GM23338 (cell line): ENCODE measurements at regions not wholly inside any gene's neighbourhood (a gene's known extent, or its start where the extent isn't known, plus 50 kb on each side); places are given as distances from the start of the nearest gene placed in this dataset.

ENCODE experiments used
- ATAC-seq: fragments of 200-7000 bp; cut with Tn5 transposase; 3 replicates; pipeline ENCODE4 v1.9.1; 2020
- DNase-seq: peaks from one replicate; pipeline ENCODE4 v3.0.0-alpha.2; 2015; ENCODE audit warnings: low spot score
- H2AFZ ChIP-seq: fragments of 200-600 bp; sonication (generic); 2 replicates; pipeline ENCODE4 v1.8.0; 2016; ENCODE audit warnings: antibody characterized with exemption, mild to moderate bottlenecking, moderate library complexity
- H3F3A ChIP-seq: fragments of 200-600 bp; sonication (generic); replicated peaks from 2 replicates; pipeline ENCODE4 v1.8.0; 2017; ENCODE audit warnings: antibody characterized with exemption, mixed run types, low read depth
- H3K27ac ChIP-seq: fragments of 200-600 bp; sonication (generic); 2 replicates; pipeline ENCODE4 v1.6.1; 2016; ENCODE audit warnings: low read depth
- H3K27me3 ChIP-seq: fragments of 200-600 bp; sonication (generic); 2 replicates; pipeline ENCODE4 v1.8.0; 2016; ENCODE audit warnings: mild to moderate bottlenecking, mixed run types, moderate library complexity; ENCODE audit not compliant: insufficient read depth
- H3K36me3 ChIP-seq: fragments of 200-600 bp; sonication (generic); 2 replicates; pipeline ENCODE4 v1.8.0; 2016; ENCODE audit warnings: mild to moderate bottlenecking; ENCODE audit not compliant: insufficient read depth
- H3K4me1 ChIP-seq: fragments of 200-600 bp; sonication (generic); 2 replicates; pipeline ENCODE4 v1.8.0; 2016; ENCODE audit warnings: mild to moderate bottlenecking, moderate library complexity; ENCODE audit not compliant: insufficient read depth
- H3K4me2 ChIP-seq: fragments of 200-600 bp; sonication (generic); 2 replicates; pipeline ENCODE4 v1.7.1; 2017; ENCODE audit warnings: mixed run types
- H3K4me3 ChIP-seq: fragments of 200-600 bp; sonication (generic); 2 replicates; pipeline ENCODE4 v1.6.1; 2016; ENCODE audit warnings: mixed run types
- H3K79me2 ChIP-seq: fragments of 200-600 bp; sonication (generic); replicated peaks from 2 replicates; pipeline ENCODE4 v1.8.0; 2017; ENCODE audit warnings: mild to moderate bottlenecking; ENCODE audit not compliant: insufficient read depth
- H3K9me2 ChIP-seq: fragments of 200-600 bp; sonication (generic); 2 replicates; pipeline ENCODE4 v1.8.0; 2017; ENCODE audit not compliant: insufficient read depth
- H4K20me1 ChIP-seq: fragments of 200-600 bp; sonication (generic); replicated peaks from 2 replicates; pipeline ENCODE4 v1.8.0; 2017; ENCODE audit warnings: mild to moderate bottlenecking; ENCODE audit not compliant: insufficient read depth
- H3K27ac Mint-ChIP-seq: 2 replicates; pipeline ENCODE4 v1.8.0; 2020; ENCODE audit warnings: inconsistent platforms, mild to moderate bottlenecking, moderate library complexity, mixed read lengths
- H3K27me3 Mint-ChIP-seq: 3 replicates; pipeline ENCODE4 v1.8.0; 2022; ENCODE audit warnings: low read depth, mild to moderate bottlenecking, moderate library complexity, mixed read lengths, inconsistent platforms; ENCODE audit not compliant: insufficient read depth, poor library complexity
- H3K36me3 Mint-ChIP-seq: 3 replicates; pipeline ENCODE4 v1.8.0; 2021; ENCODE audit warnings: low read depth, mild to moderate bottlenecking, inconsistent platforms, moderate library complexity, mixed read lengths
- H3K4me1 Mint-ChIP-seq: 3 replicates; pipeline ENCODE4 v1.8.0; 2020; ENCODE audit warnings: mild to moderate bottlenecking, inconsistent platforms, mixed read lengths
- H3K4me3 Mint-ChIP-seq: 3 replicates; pipeline ENCODE4 v1.8.0; 2021; ENCODE audit warnings: moderate library complexity, mild to moderate bottlenecking, inconsistent platforms, mixed read lengths
- H3K9me3 Mint-ChIP-seq: 3 replicates; pipeline ENCODE4 v1.8.0; 2020; ENCODE audit warnings: moderate library complexity, mild to moderate bottlenecking, inconsistent platforms, mixed read lengths
- CREB1 ChIP-seq: fragments of 250-450 bp; sonication (Bioruptor Pico); IDR thresholded peaks from 2 replicates; pipeline ENCODE4 v1.5.0; 2020; ENCODE audit warnings: low read depth, mild to moderate bottlenecking, moderate library complexity
- CTCF ChIP-seq, 2 experiments: fragments of 200-600 bp in 1 of 2; sonication (generic) in 1 of 2; conservative IDR thresholded peaks; 2 replicates each; pipeline versions ENCODE4 v1.5.1 to v1.6.1; 2016 to 2017; ENCODE audit warnings: antibody characterized with exemption in 2 of 2, low read depth in 2 of 2, mild to moderate bottlenecking in 2 of 2, moderate library complexity in 1 of 2
- ETS1 ChIP-seq: IDR thresholded peaks from 2 replicates; pipeline ENCODE4 v1.6.1; 2016; ENCODE audit warnings: antibody characterized with exemption
- EZH2 ChIP-seq: fragments of 200-600 bp; sonication (generic); IDR thresholded peaks from one replicate; pipeline ENCODE4 v1.8.0; 2017; ENCODE audit warnings: antibody characterized with exemption, mild to moderate bottlenecking, low read depth; ENCODE audit not compliant: unreplicated experiment
- EZH2phosphoT487 ChIP-seq: fragments of 200-600 bp; sonication (generic); IDR thresholded peaks from one replicate; pipeline ENCODE4 v1.8.1; 2018; ENCODE audit warnings: antibody characterized with exemption; ENCODE audit not compliant: unreplicated experiment
- JUNB ChIP-seq: IDR thresholded peaks from one replicate; pipeline ENCODE4 v1.6.1; 2016; ENCODE audit warnings: antibody characterized with exemption; ENCODE audit not compliant: unreplicated experiment
- NANOG ChIP-seq: IDR thresholded peaks from 2 replicates; pipeline ENCODE4 v1.6.1; 2016; ENCODE audit warnings: antibody characterized with exemption, borderline replicate concordance
- POLR2AphosphoS5 ChIP-seq: IDR thresholded peaks from 2 replicates; pipeline ENCODE4 v1.6.1; 2016; ENCODE audit warnings: antibody characterized with exemption, low read depth
- REST ChIP-seq: IDR thresholded peaks from one replicate; pipeline ENCODE4 v1.6.1; 2018; ENCODE audit warnings: antibody characterized with exemption; ENCODE audit not compliant: unreplicated experiment
- STAT1 ChIP-seq: IDR thresholded peaks from one replicate; pipeline ENCODE4 v1.6.1; 2016; ENCODE audit warnings: antibody characterized with exemption; ENCODE audit not compliant: unreplicated experiment
- ZNF114 ChIP-seq: fragments of 250-450 bp; sonication (Bioruptor Pico); IDR thresholded peaks from 2 replicates; pipeline ENCODE4 v1.5.0; 2020; ENCODE audit warnings: mild to moderate bottlenecking, moderate library complexity
- ZNF331 ChIP-seq: fragments of 250-450 bp; sonication (Bioruptor Pico); IDR thresholded peaks from 2 replicates; pipeline ENCODE4 v1.5.0; 2020; ENCODE audit warnings: low read depth, mild to moderate bottlenecking, moderate library complexity

GRCh38 chr4:176593943-176594342, 198.8 kb downstream of the VEGFC start:
- Mint-ChIP-seq H3K27me3 (no peaks in the 10 kb centered on the region), H3K4me3 (no peak overlapping the region), H3K9me3 (peaks cover 3% of the 10 kb centered on the region; the same call in 2 of the 3 replicates), H3K27ac (no peak overlapping the region), H3K4me1 (no peaks in the 10 kb centered on the region), H3K36me3 (no peaks in the 10 kb centered on the region)
- Histone ChIP-seq H3K36me3 (0 out of 2 replicates have a peak, but pooled peaks cover 4% of the 10 kb centered on the region), H4K20me1 (no peaks in the 10 kb centered on the region), H3K9me2 (no peaks in the 10 kb centered on the region), H3K4me1 (no peaks in the 10 kb centered on the region), H3K27ac (no peak overlapping the region), H3K4me2 (no peak overlapping the region), H3K79me2 (no peaks in the 10 kb centered on the region), H3K4me3 (no peak overlapping the region), H3K27me3 (no peaks in the 10 kb centered on the region), H2AFZ (no peak overlapping the region), H3F3A (no peaks in the 10 kb centered on the region)
- no peak for ATAC-seq
- DNase-seq, result no peak
- TF ChIP-seq POLR2AphosphoS5 (no peak), ETS1 (no peak), EZH2phosphoT487 (no peak), ZNF331 (CRISPR knock-in tag) (no peak), EZH2 (no peak), CTCF (conservative IDR thresholded peaks at IDR 0.05; ENCODE audit: low read depth in 2 of 2) (no peak), ZNF114 (CRISPR knock-in tag) (no peak), REST (no peak), STAT1 (no peak), CREB1 (no peak), NANOG (no peak), JUNB (no peak)
